GM12878 (cell line): ENCODE measurements at regions not wholly inside any gene's neighbourhood (a gene's known extent, or its start where the extent isn't known, plus 50 kb on each side); places are given as distances from the start of the nearest gene placed in this dataset.

Experiments
- ATAC-seq: fragments of 200-7000 bp; cut with Tn5 transposase; 3 replicates; pipeline ENCODE4 v1.9.1; 2020; ENCODE audit warnings: mild to moderate bottlenecking, moderate library complexity
- BruUV-seq: library from RNA; stranded (reverse); fragments of 400-500 nt; replicated peaks from 2 replicates; lab custom pipeline; 2021; lab: Mats Ljungman, UMichigan
- CTCF ChIA-PET: fragments of 300-600 bp; sonication (Branson Sonifier 250); formaldehyde crosslinking; extraction: SDS; loops from one replicate; lab custom pipeline; 2021; ENCODE audit warnings: inconsistent platforms; lab: Yijun Ruan, JAX
- POLR2A ChIA-PET: fragments of 350-600 bp; formaldehyde crosslinking; extraction: SDS; loops from one replicate; lab custom pipeline; 2021; ENCODE audit warnings: inconsistent platforms; lab: Charles Lee
- RAD21 ChIA-PET: fragments of 300-600 bp; sonication (Branson Sonifier 250); formaldehyde crosslinking; loops from one replicate; lab custom pipeline; 2023; ENCODE audit warnings: antibody characterized with exemption; ENCODE audit not compliant: unreplicated experiment; lab: Charles Lee
- SMC1A ChIA-PET: fragments of 300-600 bp; sonication (Branson Sonifier 250); formaldehyde crosslinking; loops from one replicate; lab custom pipeline; 2023; ENCODE audit not compliant: unreplicated experiment, uncharacterized antibody; lab: Charles Lee
- DNase-seq: peaks from one replicate; pipeline ENCODE4 v3.0.0-alpha.2; 2011; ENCODE audit warnings: low read depth, low spot score
- FAIRE-seq: peaks from 3 replicates; lab custom pipeline; 2011; peaks lifted over from hg19 to GRCh38; lab: Jason Lieb, UNC
- H2AFZ ChIP-seq: 2 replicates; pipeline ENCODE4 v1.6.0; 2011; ENCODE audit warnings: low read depth, low read length, control low read depth; ENCODE audit not compliant: control insufficient read depth
- H3K27ac ChIP-seq: 2 replicates; pipeline ENCODE4 v1.5.1; 2011; ENCODE audit warnings: control low read depth; ENCODE audit not compliant: control insufficient read depth, insufficient read depth
- H3K27me3 ChIP-seq, 2 experiments: replicated peaks in 1 of 2; 2 replicates each; pipeline versions ENCODE4 v1.6.0 to v1.6.1; 2011; ENCODE audit warnings: low read length in 1 of 2; ENCODE audit not compliant: control insufficient read depth in 2 of 2, insufficient read depth in 2 of 2
- H3K36me3 ChIP-seq, 2 experiments: 2 replicates each; pipeline ENCODE4 v1.5.1; 2011; ENCODE audit warnings: low read length in 1 of 2; ENCODE audit not compliant: control insufficient read depth in 2 of 2, insufficient read depth in 2 of 2
- H3K4me1 ChIP-seq: 2 replicates; pipeline ENCODE4 v1.6.1; 2011; ENCODE audit warnings: mild to moderate bottlenecking, low read length, moderate library complexity, mixed read lengths; ENCODE audit not compliant: control insufficient read depth, insufficient read depth
- H3K4me2 ChIP-seq: 2 replicates; pipeline ENCODE4 v1.6.0; 2011; ENCODE audit warnings: control low read depth; ENCODE audit not compliant: control insufficient read depth, insufficient read depth
- H3K4me3 ChIP-seq: fragments of 200-600 bp; sonication (generic); 2 replicates; pipeline ENCODE4 v1.5.1; 2016
- H3K79me2 ChIP-seq: 2 replicates; pipeline ENCODE4 v1.6.0; 2011; ENCODE audit warnings: low read length; ENCODE audit not compliant: control insufficient read depth, insufficient read depth
- H3K9ac ChIP-seq: 2 replicates; pipeline ENCODE4 v1.8.0; 2011; ENCODE audit warnings: low read length, control low read depth, mixed read lengths; ENCODE audit not compliant: control insufficient read depth, insufficient read depth
- H3K9me3 ChIP-seq: replicated peaks from 3 replicates; pipeline ENCODE4 v1.5.1; 2011; ENCODE audit warnings: mild to moderate bottlenecking, low read length; ENCODE audit not compliant: control insufficient read depth, insufficient read depth
- H4K20me1 ChIP-seq: 2 replicates; pipeline ENCODE4 v1.6.0; 2011; ENCODE audit not compliant: control insufficient read depth, insufficient read depth
- CHD4 ChIP-seq: fragments of 200-600 bp; sonication (generic); IDR thresholded peaks from 2 replicates; pipeline ENCODE4 v1.6.1; 2016; ENCODE audit warnings: mild to moderate bottlenecking
- CREB1 ChIP-seq: IDR thresholded peaks from 2 replicates; pipeline ENCODE4 v1.6.1; 2012; ENCODE audit warnings: low read depth, mild to moderate bottlenecking, inconsistent platforms
- HSF1 ChIP-seq: fragments of 150-350 bp; IDR thresholded peaks from 2 replicates; pipeline ENCODE4 v1.6.1; 2014; ENCODE audit warnings: mild to moderate bottlenecking, low read depth, low read length
- MAX ChIP-seq: IDR thresholded peaks from 2 replicates; pipeline ENCODE4 v1.6.1; 2012; ENCODE audit warnings: low read depth, low read length, improper control_type of control experiment
- NR2F1 ChIP-seq: fragments of 450-650 bp; conservative IDR thresholded peaks from 2 replicates; pipeline ENCODE4 v1.6.1; 2017; ENCODE audit warnings: mild to moderate bottlenecking
- PKNOX1 ChIP-seq: fragments of 450-650 bp; IDR thresholded peaks from 2 replicates; pipeline ENCODE4 v1.6.1; 2016; ENCODE audit warnings: mild to moderate bottlenecking
- POLR2A ChIP-seq: IDR thresholded peaks from 2 replicates; pipeline ENCODE4 v1.6.1; 2011; ENCODE audit warnings: low read depth, mild to moderate bottlenecking, low read length
- SMC3 ChIP-seq: IDR thresholded peaks from 2 replicates; pipeline ENCODE4 v1.6.1; 2011; ENCODE audit warnings: low read length, improper control_type of control experiment, borderline replicate concordance
- SREBF1 ChIP-seq: IDR thresholded peaks from 2 replicates; pipeline ENCODE4 v1.6.1; 2012; ENCODE audit warnings: mild to moderate bottlenecking, low read length
- SRF ChIP-seq, 2 experiments: IDR thresholded peaks; 2 replicates each; pipeline ENCODE4 v1.6.1; 2011; ENCODE audit warnings: low read depth in 2 of 2, low read length in 2 of 2, mild to moderate bottlenecking in 1 of 2, moderate library complexity in 1 of 2
- ZBTB11 ChIP-seq: fragments of 450-650 bp; formaldehyde crosslinking; IDR thresholded peaks from 2 replicates; pipeline ENCODE4 v1.5.0; 2022; ENCODE audit warnings: mild to moderate bottlenecking, missing genetic modification characterization
- ZNF622 ChIP-seq: fragments of 450-650 bp; IDR thresholded peaks from 2 replicates; pipeline ENCODE4 v1.6.1; 2017; ENCODE audit warnings: mild to moderate bottlenecking, inconsistent platforms
- WGBS: methylation state at CpG from one replicate; pipeline ENCODE4 v1.1.6; 2016; ENCODE audit warnings: low lambda C conversion rate; ENCODE audit not compliant: insufficient replicate concordance, insufficient coverage; ENCODE audit errors: missing lambda C conversion rate; 5-methylcytosine and 5-hydroxymethylcytosine counted together
- in situ Hi-C: fragments of 300-500 bp; cut with MboI; formaldehyde crosslinking; loops from 9 replicates; pipeline ENCODE4 v1.14.3; 2018; ENCODE audit warnings: mixed read lengths
- intact Hi-C: fragments of 100-400 bp; cut with micrococcal nuclease; formaldehyde crosslinking; loops from one replicate; pipeline ENCODE4 v1.14.2; 2022; ENCODE audit not compliant: unreplicated experiment
- TF ChIP-seq, protein P1 (sequence below): fragments of 450-650 bp; formaldehyde crosslinking; IDR thresholded peaks from 2 replicates; pipeline ENCODE4 v1.4.0; 2020; ENCODE audit warnings: mild to moderate bottlenecking, moderate library complexity

- TF ChIP-seq, protein P1, sequence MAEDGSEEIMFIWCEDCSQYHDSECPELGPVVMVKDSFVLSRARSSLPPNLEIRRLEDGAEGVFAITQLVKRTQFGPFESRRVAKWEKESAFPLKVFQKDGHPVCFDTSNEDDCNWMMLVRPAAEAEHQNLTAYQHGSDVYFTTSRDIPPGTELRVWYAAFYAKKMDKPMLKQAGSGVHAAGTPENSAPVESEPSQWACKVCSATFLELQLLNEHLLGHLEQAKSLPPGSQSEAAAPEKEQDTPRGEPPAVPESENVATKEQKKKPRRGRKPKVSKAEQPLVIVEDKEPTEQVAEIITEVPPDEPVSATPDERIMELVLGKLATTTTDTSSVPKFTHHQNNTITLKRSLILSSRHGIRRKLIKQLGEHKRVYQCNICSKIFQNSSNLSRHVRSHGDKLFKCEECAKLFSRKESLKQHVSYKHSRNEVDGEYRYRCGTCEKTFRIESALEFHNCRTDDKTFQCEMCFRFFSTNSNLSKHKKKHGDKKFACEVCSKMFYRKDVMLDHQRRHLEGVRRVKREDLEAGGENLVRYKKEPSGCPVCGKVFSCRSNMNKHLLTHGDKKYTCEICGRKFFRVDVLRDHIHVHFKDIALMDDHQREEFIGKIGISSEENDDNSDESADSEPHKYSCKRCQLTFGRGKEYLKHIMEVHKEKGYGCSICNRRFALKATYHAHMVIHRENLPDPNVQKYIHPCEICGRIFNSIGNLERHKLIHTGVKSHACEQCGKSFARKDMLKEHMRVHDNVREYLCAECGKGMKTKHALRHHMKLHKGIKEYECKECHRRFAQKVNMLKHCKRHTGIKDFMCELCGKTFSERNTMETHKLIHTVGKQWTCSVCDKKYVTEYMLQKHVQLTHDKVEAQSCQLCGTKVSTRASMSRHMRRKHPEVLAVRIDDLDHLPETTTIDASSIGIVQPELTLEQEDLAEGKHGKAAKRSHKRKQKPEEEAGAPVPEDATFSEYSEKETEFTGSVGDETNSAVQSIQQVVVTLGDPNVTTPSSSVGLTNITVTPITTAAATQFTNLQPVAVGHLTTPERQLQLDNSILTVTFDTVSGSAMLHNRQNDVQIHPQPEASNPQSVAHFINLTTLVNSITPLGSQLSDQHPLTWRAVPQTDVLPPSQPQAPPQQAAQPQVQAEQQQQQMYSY (CRISPR knock-in tag), result no peak
- TF ChIP-seq, all 136 proteins: peak for 0
Measured at GRCh38 chr4:37769391-37769989, 57.0 kb upstream of the PGM2 start (continued).

- ATAC-seq (no peak), DNase-seq (no peak), FAIRE-seq (no peak)
- ChIA-PET CTCF (interaction anchor here (0.8 to 1.1 kb wide), 2 partner anchors 15 to 165 kb away, joined by 3 to 4 read pairs; no protein-coding TSS in a partner anchor), RAD21 (no interaction called here), SMC1A (interaction anchor here (1.0 to 1.4 kb wide), 2 partner anchors 29 to 199 kb away, joined by 3 to 4 read pairs; no protein-coding TSS in a partner anchor), POLR2A (interaction anchor here (1.5 kb wide), 1 partner anchor 33 kb away, joined by 4 read pairs; no protein-coding TSS in a partner anchor)
- no peak overlapping the region for H3K9ac ChIP-seq
- WGBS, result 44% methylated on average over 5 of the region's 5 CpGs
- no peak overlapping the region for H3K27ac ChIP-seq
- H3K79me2 ChIP-seq, result no peaks in the 10 kb centered on the region
- H3K27me3 ChIP-seq, result no peaks in the 10 kb centered on the region
- no peaks in the 10 kb centered on the region for H3K9me3 ChIP-seq
- H3K36me3 ChIP-seq, result no peaks in the 10 kb centered on the region
- no peak overlapping the region for H3K4me3 ChIP-seq
- BruUV-seq, result no TSS peak
- H3K4me2 ChIP-seq, result no peak overlapping the region
- intact Hi-C loops (loop anchor here (10.0 kb wide), 1 partner anchor 333 kb away; no protein-coding TSS in a partner anchor), in situ Hi-C loops (no loop called here)
- no peaks in the 10 kb centered on the region for H4K20me1 ChIP-seq
- H2AFZ ChIP-seq, result no peak overlapping the region
- no peaks in the 10 kb centered on the region; the same call in 1 of the 2 replicates for H3K4me1 ChIP-seq
- TF ChIP-seq SREBF1, result no peak
- no peak for TF ChIP-seq POLR2A
- TF ChIP-seq CHD4, result no peak
- no peak for TF ChIP-seq ZNF622
- TF ChIP-seq NR2F1, result no peak
- no peak for TF ChIP-seq HSF1
- TF ChIP-seq ZBTB11 (CRISPR knock-in tag), result no peak
- TF ChIP-seq SMC3, result no peak
- TF ChIP-seq SRF (IDR thresholded peaks at IDR 0.05; ENCODE audit: low read depth in 2 of 2, low read length in 2 of 2), result no peak
- no peak for TF ChIP-seq MAX
- no peak for TF ChIP-seq CREB1
- no peak for TF ChIP-seq PKNOX1
Measured at GRCh38 chr4:37767546-37767945, 58.9 kb upstream of the PGM2 start.
